IMR-90 (cell line): ENCODE measurements at regions not wholly inside any gene's neighbourhood (a gene's known extent, or its start where the extent isn't known, plus 50 kb on each side); places are given as distances from the start of the nearest gene placed in this dataset.

Source experiments
- ATAC-seq: fragments of 200-7000 bp; cut with Tn5 transposase; 2 replicates; pipeline ENCODE4 v1.9.1; 2020; ENCODE audit warnings: low read depth, mild to moderate bottlenecking, moderate library complexity
- BruUV-seq: library from RNA; stranded (reverse); fragments of 400-500 nt; replicated peaks from 2 replicates; lab custom pipeline; 2021; lab: Mats Ljungman, UMichigan
- CTCF ChIA-PET: fragments of 300-600 bp; formaldehyde crosslinking; extraction: SDS; loops from one replicate; lab custom pipeline; 2021; ENCODE audit warnings: antibody characterized with exemption; lab: Yijun Ruan, JAX
- POLR2A ChIA-PET: fragments of 300-600 bp; sonication (Branson Sonifier 250); formaldehyde crosslinking; loops from one replicate; lab custom pipeline; 2022; ENCODE audit warnings: antibody characterized with exemption; ENCODE audit not compliant: unreplicated experiment; lab: Charles Lee
- DNase-seq: peaks from one replicate; pipeline ENCODE4 v3.0.0; 2013
- H2AFZ ChIP-seq: replicated peaks from 2 replicates; pipeline ENCODE3; 2013; ENCODE audit warnings: low read length, mild to moderate bottlenecking; ENCODE audit not compliant: poor library complexity
- H2AK5ac ChIP-seq: 2 replicates; pipeline ENCODE4 v1.6.1; 2013; ENCODE audit warnings: low read depth, low read length, inconsistent platforms
- H2AK9ac ChIP-seq: replicated peaks from 2 replicates; pipeline ENCODE3; 2013; ENCODE audit warnings: mild to moderate bottlenecking, low read depth, low read length, moderate library complexity; ENCODE audit not compliant: poor library complexity
- H2BK120ac ChIP-seq: 2 replicates; pipeline ENCODE4 v1.6.1; 2013; ENCODE audit warnings: low read depth, low read length, inconsistent platforms
- H2BK15ac ChIP-seq: 3 replicates; pipeline ENCODE4 v1.6.1; 2013; ENCODE audit warnings: low read depth, low read length, inconsistent platforms
- H2BK20ac ChIP-seq: 2 replicates; pipeline ENCODE4 v1.6.1; 2013; ENCODE audit warnings: low read depth, mild to moderate bottlenecking, inconsistent platforms, low read length, moderate library complexity
- H2BK5ac ChIP-seq: 2 replicates; pipeline ENCODE4 v1.6.1; 2013; ENCODE audit warnings: mild to moderate bottlenecking, low read depth, low read length, inconsistent platforms; ENCODE audit not compliant: poor library complexity, severe bottlenecking
- H3K14ac ChIP-seq: replicated peaks from 2 replicates; pipeline ENCODE4 v1.6.1; 2013; ENCODE audit warnings: low read depth, low read length, inconsistent platforms
- H3K18ac ChIP-seq: 2 replicates; pipeline ENCODE4 v1.6.1; 2013; ENCODE audit warnings: low read depth, low read length, control low read depth
- H3K23ac ChIP-seq: 2 replicates; pipeline ENCODE4 v1.6.1; 2013; ENCODE audit warnings: low read depth, low read length, inconsistent platforms
- H3K27ac ChIP-seq: 2 replicates; pipeline ENCODE4 v1.5.1; 2013; ENCODE audit warnings: mild to moderate bottlenecking, control low read depth, low read length; ENCODE audit not compliant: insufficient read depth
- H3K27me3 ChIP-seq: 2 replicates; pipeline ENCODE4 v1.6.1; 2013; ENCODE audit warnings: low read length; ENCODE audit not compliant: control insufficient read depth, insufficient read depth
- H3K36me3 ChIP-seq: 2 replicates; pipeline ENCODE4 v1.6.1; 2013; ENCODE audit warnings: low read length, mixed read lengths; ENCODE audit not compliant: control insufficient read depth, insufficient read depth
- H3K4ac ChIP-seq: 2 replicates; pipeline ENCODE4 v1.6.1; 2013; ENCODE audit warnings: low read depth, low read length, inconsistent platforms
- H3K4me1 ChIP-seq: 2 replicates; pipeline ENCODE4 v1.6.1; 2013; ENCODE audit warnings: low read length, mixed read lengths; ENCODE audit not compliant: control insufficient read depth, insufficient read depth
- H3K4me2 ChIP-seq: 2 replicates; pipeline ENCODE4 v1.6.1; 2013; ENCODE audit warnings: low read depth, mild to moderate bottlenecking, control low read depth, low read length, moderate library complexity
- H3K4me3 ChIP-seq: 2 replicates; pipeline ENCODE4 v1.5.1; 2013; ENCODE audit warnings: low read depth, mild to moderate bottlenecking, control low read depth, low read length, moderate library complexity; ENCODE audit not compliant: insufficient read depth
- H3K56ac ChIP-seq: 2 replicates; pipeline ENCODE4 v1.6.1; 2013; ENCODE audit warnings: low read length, inconsistent platforms; ENCODE audit not compliant: insufficient read depth; ENCODE audit errors: extremely low read depth
- H3K79me1 ChIP-seq, 2 experiments: 2 replicates each; pipeline ENCODE4 v1.6.1; 2013; ENCODE audit warnings: low read length in 2 of 2, inconsistent platforms in 1 of 2, low read depth in 1 of 2
- H3K9ac ChIP-seq: 2 replicates; pipeline ENCODE4 v1.6.1; 2013; ENCODE audit warnings: low read depth, low read length, control low read depth
- H3K9me1 ChIP-seq: 2 replicates; pipeline ENCODE4 v1.6.1; 2013; ENCODE audit warnings: low read length, inconsistent platforms; ENCODE audit not compliant: insufficient read depth
- H3K9me3 ChIP-seq: 2 replicates; pipeline ENCODE4 v1.6.1; 2013; ENCODE audit warnings: low read length; ENCODE audit not compliant: control insufficient read depth, insufficient read depth
- H4K20me1 ChIP-seq: 2 replicates; pipeline ENCODE4 v1.6.1; 2013; ENCODE audit warnings: low read length, inconsistent platforms; ENCODE audit not compliant: insufficient read depth
- H4K5ac ChIP-seq: 2 replicates; pipeline ENCODE4 v1.6.1; 2013; ENCODE audit warnings: mild to moderate bottlenecking, low read depth, low read length, control low read depth
- H4K8ac ChIP-seq, 2 experiments: 2 replicates each; pipeline ENCODE4 v1.6.1; 2013; ENCODE audit warnings: low read depth in 2 of 2, low read length in 2 of 2, control low read depth in 1 of 2, inconsistent platforms in 1 of 2
- H4K91ac ChIP-seq: 2 replicates; pipeline ENCODE4 v1.6.1; 2013; ENCODE audit warnings: low read depth, low read length, inconsistent platforms; ENCODE audit not compliant: insufficient read depth
- BHLHE40 ChIP-seq: fragments of 150-350 bp; IDR thresholded peaks from 2 replicates; pipeline ENCODE4 v1.6.1; 2016; ENCODE audit warnings: mild to moderate bottlenecking, low read depth, low read length
- CHD1 ChIP-seq: IDR thresholded peaks from 2 replicates; pipeline ENCODE4 v1.6.1; 2012; ENCODE audit warnings: low read depth, low read length, improper control_type of control experiment
- CTCF ChIP-seq: conservative IDR thresholded peaks from 2 replicates; pipeline ENCODE4 v1.5.1; 2012; ENCODE audit warnings: mild to moderate bottlenecking, low read depth, low read length, improper control_type of control experiment
- ELK1 ChIP-seq: fragments of 150-350 bp; IDR thresholded peaks from 2 replicates; pipeline ENCODE4 v1.6.1; 2016; ENCODE audit warnings: low read depth, mild to moderate bottlenecking, low read length, moderate library complexity, borderline replicate concordance
- FOS ChIP-seq: fragments of 150-350 bp; IDR thresholded peaks from 2 replicates; pipeline ENCODE4 v1.6.1; 2016; ENCODE audit warnings: low read depth, low read length
- MAFK ChIP-seq: IDR thresholded peaks from 2 replicates; pipeline ENCODE4 v1.6.1; 2012; ENCODE audit warnings: low read depth, low read length, improper control_type of control experiment
- MAZ ChIP-seq: IDR thresholded peaks from 2 replicates; pipeline ENCODE4 v1.6.1; 2012; ENCODE audit warnings: low read depth, mild to moderate bottlenecking, low read length, improper control_type of control experiment, moderate library complexity, borderline replicate concordance
- MXI1 ChIP-seq: IDR thresholded peaks from 2 replicates; pipeline ENCODE4 v1.6.1; 2012; ENCODE audit warnings: low read depth, mild to moderate bottlenecking, low read length, moderate library complexity, borderline replicate concordance
- NFE2L2 ChIP-seq: fragments of 150-350 bp; IDR thresholded peaks from 2 replicates; pipeline ENCODE4 v1.6.1; 2016; ENCODE audit warnings: low read depth, mild to moderate bottlenecking, low read length
- POLR2A ChIP-seq: IDR thresholded peaks from 2 replicates; pipeline ENCODE4 v1.6.1; 2012; ENCODE audit warnings: mild to moderate bottlenecking, low read depth, low read length
- RCOR1 ChIP-seq: IDR thresholded peaks from 2 replicates; pipeline ENCODE4 v1.6.1; 2012; ENCODE audit warnings: mild to moderate bottlenecking, low read length, improper control_type of control experiment; ENCODE audit not compliant: insufficient replicate concordance
- SMC3 ChIP-seq: fragments of 150-350 bp; IDR thresholded peaks from 2 replicates; pipeline ENCODE4 v1.6.1; 2016; ENCODE audit warnings: low read depth, mild to moderate bottlenecking, antibody characterized with exemption, low read length, moderate library complexity
- USF2 ChIP-seq: fragments of 150-350 bp; IDR thresholded peaks from 2 replicates; pipeline ENCODE4 v1.6.1; 2017; ENCODE audit warnings: mild to moderate bottlenecking, antibody characterized with exemption, low read length, low read depth
- WGBS, 2 experiments: methylation state at CpG; one replicate each; pipeline versions ENCODE4 v1.1.5 to v1.1.7; 2013; ENCODE audit warnings: missing lambda C conversion rate in 2 of 2; ENCODE audit not compliant: insufficient read length in 1 of 2; ENCODE audit errors: extremely low coverage in 2 of 2; 5-methylcytosine and 5-hydroxymethylcytosine counted together
- dilution Hi-C: fragments of 300-500 bp; cut with HindIII; formaldehyde crosslinking; loops from one replicate; pipeline ENCODE4 v1.14.3; 2018; ENCODE audit warnings: low sequenced_read_pairs; ENCODE audit not compliant: unreplicated experiment
- in situ Hi-C: fragments of 300-500 bp; cut with MboI; formaldehyde crosslinking; loops from 3 replicates; pipeline ENCODE4 v1.14.3; 2019; ENCODE audit warnings: low sequenced_read_pairs, inconsistent platforms, mixed read lengths
- intact Hi-C: fragments of 100-400 bp; cut with micrococcal nuclease; formaldehyde crosslinking; loops from 2 replicates; pipeline ENCODE4 v1.10.0; 2022

GRCh38 chr18:70520867-70521266 is 232.0 kb downstream of the SOCS6 start:
- ChIA-PET POLR2A (no interaction called here), CTCF (no interaction called here)
- WGBS, 2 experiments = no CpG with 5 or more reads among the region's 1 CpG
- Histone ChIP-seq H3K9me3 (no peaks in the 10 kb centered on the region), H2BK5ac (no peak overlapping the region), H3K27ac (no peak overlapping the region), H3K36me3 (no peaks in the 10 kb centered on the region), H2AK5ac (no peak overlapping the region), H4K20me1 (no peaks in the 10 kb centered on the region), H3K4me3 (no peak overlapping the region), H3K4ac (no peak overlapping the region), H4K5ac (no peak overlapping the region), H3K23ac (no peak overlapping the region), H2AK9ac (no peak overlapping the region), H4K91ac (no peak overlapping the region), H4K8ac (no peak overlapping the region), H3K4me1 (no peaks in the 10 kb centered on the region), H2BK20ac (no peak overlapping the region), H3K79me1 (no peaks in the 10 kb centered on the region), H2BK120ac (no peak overlapping the region), H2BK15ac (no peak overlapping the region), H3K9ac (no peak overlapping the region), H3K18ac (no peak overlapping the region), H3K9me1 (no peaks in the 10 kb centered on the region), H3K27me3 (no peaks in the 10 kb centered on the region), H2AFZ (no peak overlapping the region), H3K56ac (no peak overlapping the region), H3K4me2 (no peak overlapping the region), H3K14ac (no peak overlapping the region)
- ATAC-seq (no peak), DNase-seq (no peak)
- no TSS peak for BruUV-seq
- dilution Hi-C loops (no loop called here), intact Hi-C loops (no loop called here), in situ Hi-C loops (no loop called here)
- TF ChIP-seq SMC3 (no peak), MAFK (no peak), RCOR1 (no peak), CHD1 (no peak), MAZ (no peak), CTCF (no peak), MXI1 (no peak), USF2 (no peak), FOS (no peak), ELK1 (no peak), NFE2L2 (no peak), BHLHE40 (no peak), POLR2A (no peak)
